ENCODE measurements at regions not wholly inside any gene's neighbourhood (a gene's known extent, or its start where the extent isn't known, plus 50 kb on each side); places are given as distances from the start of the nearest gene placed in this dataset.

DNA sequence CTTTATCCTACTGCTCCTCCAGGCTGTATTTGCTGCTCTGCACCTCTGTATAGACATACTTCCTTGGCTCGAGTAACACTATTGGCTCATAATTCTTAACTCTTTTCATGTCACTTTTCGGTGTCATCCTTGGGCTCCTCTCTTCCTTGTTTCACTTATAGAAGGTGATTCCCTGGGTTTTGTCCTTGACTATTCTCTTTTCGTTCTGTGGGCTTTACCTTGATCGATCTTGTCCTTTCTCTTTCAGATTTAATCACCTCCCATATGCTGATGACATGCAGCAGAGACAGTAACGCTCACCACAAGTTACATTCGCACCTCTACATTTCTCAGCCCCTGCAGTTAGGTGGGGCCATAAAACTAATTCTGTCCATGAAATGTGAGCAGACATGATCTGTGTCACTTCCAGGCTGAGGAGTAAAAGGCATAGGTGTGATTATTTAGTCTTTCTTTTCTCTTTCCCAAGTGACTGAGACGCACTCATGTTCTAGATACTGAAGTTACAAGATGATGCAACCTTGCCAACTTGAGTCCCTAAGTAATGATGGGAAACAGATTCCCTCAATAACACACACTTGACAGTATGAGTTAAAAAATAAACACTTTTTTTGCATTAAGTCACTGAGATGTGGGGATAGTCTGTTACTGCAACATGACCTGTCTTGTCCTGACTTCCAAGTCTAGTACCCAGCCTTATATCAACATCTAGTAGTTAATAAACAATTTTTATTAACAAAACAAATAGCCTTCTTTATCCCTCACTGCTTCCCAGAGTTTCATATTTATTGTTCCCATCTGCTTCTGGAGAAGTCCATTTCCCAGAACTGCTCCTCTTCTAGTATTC is 49.9 kb upstream of the HAO2 start:
- no peak for DNase-seq (ENCODE audit: extremely low read depth, low read depth)
- TF ChIP-seq, protein P1, sequence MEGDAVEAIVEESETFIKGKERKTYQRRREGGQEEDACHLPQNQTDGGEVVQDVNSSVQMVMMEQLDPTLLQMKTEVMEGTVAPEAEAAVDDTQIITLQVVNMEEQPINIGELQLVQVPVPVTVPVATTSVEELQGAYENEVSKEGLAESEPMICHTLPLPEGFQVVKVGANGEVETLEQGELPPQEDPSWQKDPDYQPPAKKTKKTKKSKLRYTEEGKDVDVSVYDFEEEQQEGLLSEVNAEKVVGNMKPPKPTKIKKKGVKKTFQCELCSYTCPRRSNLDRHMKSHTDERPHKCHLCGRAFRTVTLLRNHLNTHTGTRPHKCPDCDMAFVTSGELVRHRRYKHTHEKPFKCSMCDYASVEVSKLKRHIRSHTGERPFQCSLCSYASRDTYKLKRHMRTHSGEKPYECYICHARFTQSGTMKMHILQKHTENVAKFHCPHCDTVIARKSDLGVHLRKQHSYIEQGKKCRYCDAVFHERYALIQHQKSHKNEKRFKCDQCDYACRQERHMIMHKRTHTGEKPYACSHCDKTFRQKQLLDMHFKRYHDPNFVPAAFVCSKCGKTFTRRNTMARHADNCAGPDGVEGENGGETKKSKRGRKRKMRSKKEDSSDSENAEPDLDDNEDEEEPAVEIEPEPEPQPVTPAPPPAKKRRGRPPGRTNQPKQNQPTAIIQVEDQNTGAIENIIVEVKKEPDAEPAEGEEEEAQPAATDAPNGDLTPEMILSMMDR (IDR thresholded peaks at IDR 0.05; ENCODE audit: low read depth, low read length), result no peak

All from AG09319 (cell line).